Caco-2 (cell line): ENCODE measurements at regions not wholly inside any gene's neighbourhood (a gene's known extent, or its start where the extent isn't known, plus 50 kb on each side); places are given as distances from the start of the nearest gene placed in this dataset.
A peak's percentile ranks its signal among the peaks of the same experiment; 100 is the strongest.

Experiments
- BruUV-seq: library from RNA; stranded (reverse); fragments of 400-500 nt; replicated peaks from 2 replicates; lab custom pipeline; 2021; lab: Mats Ljungman, UMichigan
- CTCF ChIA-PET: fragments of 300-600 bp; sonication (Branson Sonifier 250); formaldehyde crosslinking; loops from one replicate; lab custom pipeline; 2022; ENCODE audit warnings: antibody characterized with exemption; lab: Charles Lee
- POLR2A ChIA-PET: fragments of 300-600 bp; sonication (Branson Sonifier 250); formaldehyde crosslinking; loops from one replicate; lab custom pipeline; 2022; ENCODE audit warnings: antibody characterized with exemption; lab: Charles Lee
- DNase-seq, 2 experiments: peaks; one replicate each; pipeline versions ENCODE4 v3.0.0 to v3.0.0-alpha.2; 2020 to 2022
- H3K27me3 ChIP-seq: replicated peaks from 2 replicates; pipeline ENCODE4 v1.6.0; 2011; ENCODE audit warnings: low read length; ENCODE audit not compliant: control insufficient read depth, insufficient read depth
- H3K36me3 ChIP-seq: 2 replicates; pipeline ENCODE4 v1.5.1; 2011; ENCODE audit warnings: low read length; ENCODE audit not compliant: control insufficient read depth, insufficient read depth
- H3K4me1 ChIP-seq: fragments of 250-450 bp; sonication (Bioruptor Pico); 2 replicates; pipeline ENCODE4 v1.5.1; 2020; ENCODE audit warnings: mild to moderate bottlenecking
- H3K4me3 ChIP-seq: 2 replicates; pipeline ENCODE4 v1.5.1; 2011; ENCODE audit warnings: low read depth, mild to moderate bottlenecking, control low read depth, low read length
- H3K9me3 ChIP-seq: fragments of 250-450 bp; sonication (Bioruptor Pico); 2 replicates; pipeline ENCODE4 v1.5.1; 2020; ENCODE audit warnings: mild to moderate bottlenecking, moderate library complexity
- H3K27ac Mint-ChIP-seq: one replicate; pipeline ENCODE4 v1.8.0; 2022; ENCODE audit warnings: mixed read lengths; ENCODE audit not compliant: unreplicated experiment
- H3K27me3 Mint-ChIP-seq: one replicate; pipeline ENCODE4 v1.8.0; 2022; ENCODE audit warnings: mixed read lengths; ENCODE audit not compliant: insufficient read depth, unreplicated experiment
- H3K36me3 Mint-ChIP-seq: one replicate; pipeline ENCODE4 v1.8.0; 2022; ENCODE audit warnings: mild to moderate bottlenecking, mixed read lengths; ENCODE audit not compliant: insufficient read depth, unreplicated experiment
- H3K4me1 Mint-ChIP-seq: one replicate; pipeline ENCODE4 v1.8.0; 2022; ENCODE audit warnings: low read depth, mixed read lengths; ENCODE audit not compliant: unreplicated experiment
- H3K4me3 Mint-ChIP-seq: one replicate; pipeline ENCODE4 v1.8.0; 2022; ENCODE audit warnings: mild to moderate bottlenecking, moderate library complexity, mixed read lengths; ENCODE audit not compliant: unreplicated experiment
- H3K9me3 Mint-ChIP-seq: one replicate; pipeline ENCODE4 v1.8.0; 2022; ENCODE audit warnings: mixed read lengths; ENCODE audit not compliant: unreplicated experiment
- CTCF ChIP-seq, 2 experiments: fragments of 200-600 bp in 1 of 2; IDR thresholded peaks; 1 replicate in 1 of 2; 2 replicates in 1 of 2; pipeline versions ENCODE4 v1.5.1 to v1.8.0; 2011 to 2022; ENCODE audit warnings: antibody characterized with exemption in 1 of 2, control low read depth in 1 of 2, inconsistent platforms in 1 of 2, low read depth in 1 of 2, low read length in 1 of 2, mild to moderate bottlenecking in 1 of 2, moderate library complexity in 1 of 2; ENCODE audit not compliant: insufficient read depth in 1 of 2, severe bottlenecking in 1 of 2, unreplicated experiment in 1 of 2
- intact Hi-C: fragments of 100-400 bp; cut with micrococcal nuclease; formaldehyde crosslinking; loops from one replicate; pipeline ENCODE4 v1.10.0; 2022; ENCODE audit not compliant: unreplicated experiment

- intact Hi-C loops: no loop called here
- H3K36me3 Mint-ChIP-seq: no peaks in the 10 kb centered on the region
- peaks cover 9% of the 10 kb centered on the region for H3K9me3 Mint-ChIP-seq
- peak overlapping the region; percentile 70 for H3K27ac Mint-ChIP-seq
- ChIA-PET CTCF (interaction anchor here (1.1 kb wide), 1 partner anchor 119 kb away, joined by 6 read pairs; no protein-coding TSS in a partner anchor), POLR2A (interaction anchor here (1.4 kb wide), 1 partner anchor 206 kb away, joined by 5 read pairs; the partner anchor contains the start of genes DPH3 and OXNAD1)
- H3K4me3 ChIP-seq: no peak overlapping the region
- peaks cover 24% of the 10 kb centered on the region for H3K4me1 Mint-ChIP-seq
- peaks cover 12% of the 10 kb centered on the region for H3K4me1 ChIP-seq
- no peaks in the 10 kb centered on the region for H3K9me3 ChIP-seq
- no peaks in the 10 kb centered on the region for H3K36me3 ChIP-seq
- no peaks in the 10 kb centered on the region for H3K27me3 ChIP-seq
- no peak for DNase-seq
- no peak overlapping the region for H3K4me3 Mint-ChIP-seq
- no TSS peak for BruUV-seq
- no peak for TF ChIP-seq CTCF (IDR thresholded peaks at IDR 0.05; ENCODE audit: insufficient read depth in 1 of 2, low read depth in 1 of 2, low read length in 1 of 2, severe bottlenecking in 1 of 2, unreplicated experiment in 1 of 2)
- H3K27me3 Mint-ChIP-seq: no peaks in the 10 kb centered on the region
These were observed 115.4 kb upstream of the GALNT15 start for GRCh38 chr3:16059081-16059537.

DNA sequence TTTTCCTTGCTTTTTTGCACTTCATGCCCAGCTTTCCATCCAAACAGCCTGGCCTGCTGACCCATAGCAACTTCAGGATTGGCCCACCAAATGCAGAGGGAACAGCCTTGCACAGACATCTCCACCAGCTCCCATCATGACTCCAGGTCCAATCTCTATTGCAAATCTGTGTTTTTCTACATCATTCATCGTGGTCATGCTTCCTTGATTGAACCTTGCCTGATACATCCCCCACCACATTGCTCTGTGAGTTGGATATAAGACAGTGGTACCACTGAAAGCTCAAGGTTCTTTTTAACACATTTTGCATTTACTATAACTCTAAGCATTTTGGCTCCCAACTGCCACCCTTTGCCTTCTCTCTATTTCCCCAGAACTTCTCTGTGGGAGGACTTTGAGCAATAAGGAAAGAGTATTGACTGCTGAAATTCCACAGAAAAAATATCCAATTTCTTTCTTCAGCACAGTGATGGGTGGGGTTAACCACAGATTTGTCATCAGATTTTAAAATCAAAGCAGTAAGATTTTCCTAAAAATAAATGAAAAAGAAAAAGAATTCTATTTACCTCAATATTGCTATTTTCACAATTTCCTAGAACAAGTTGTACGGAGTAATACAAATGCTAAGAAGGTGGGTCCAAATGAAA, 114.6 kb upstream of the GALNT15 start:
- peak overlapping the region; percentile 70 for H3K27ac Mint-ChIP-seq
- TF ChIP-seq CTCF (IDR thresholded peaks at IDR 0.05; ENCODE audit: insufficient read depth in 1 of 2, low read depth in 1 of 2, low read length in 1 of 2, severe bottlenecking in 1 of 2, unreplicated experiment in 1 of 2): no peak
- peaks cover 12% of the 10 kb centered on the region for H3K4me1 ChIP-seq

DNA sequence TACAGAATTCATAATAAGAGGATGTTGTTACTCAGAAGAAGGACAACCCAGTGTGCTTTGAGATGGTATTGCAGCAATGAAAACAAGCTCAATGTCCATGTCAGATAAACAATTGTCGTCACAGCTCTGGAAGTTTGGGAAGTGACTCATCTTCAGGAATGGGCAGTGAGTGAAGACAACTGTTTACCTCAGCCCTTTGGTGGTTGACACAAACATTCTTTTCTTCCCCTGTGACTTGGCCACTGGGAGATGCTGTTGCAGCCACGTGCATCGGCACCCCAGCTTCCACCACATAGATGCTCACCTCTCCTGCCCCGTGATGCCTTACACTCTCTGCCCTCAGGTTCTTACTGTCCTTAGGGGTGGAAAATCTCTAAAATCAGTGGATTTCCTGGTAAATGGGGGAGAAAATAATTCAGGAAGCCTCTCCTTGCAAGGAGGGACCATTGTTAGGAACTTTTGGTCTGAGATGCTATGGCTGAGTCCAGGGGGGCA, 114.1 kb upstream of the GALNT15 start:
- TF ChIP-seq CTCF (IDR thresholded peaks at IDR 0.05; ENCODE audit: insufficient read depth in 1 of 2, low read depth in 1 of 2, low read length in 1 of 2, severe bottlenecking in 1 of 2, unreplicated experiment in 1 of 2): peak in 1 of 2 experiments; percentile 45
- POLR2A ChIA-PET: interaction anchor here (0.6 to 1.4 kb wide), 3 partner anchors 111 to 205 kb away, joined by 3 to 7 read pairs (median 5); partner anchors contain the start of genes DPH3 and OXNAD1
- H3K27me3 Mint-ChIP-seq: no peaks in the 10 kb centered on the region

More for the DNA sequence above, 114.6 kb upstream of the GALNT15 start:
- H3K4me1 Mint-ChIP-seq: peaks cover 24% of the 10 kb centered on the region
- Histone ChIP-seq H3K36me3 (no peaks in the 10 kb centered on the region), H3K4me3 (no peak overlapping the region), H3K27me3 (no peaks in the 10 kb centered on the region), H3K9me3 (no peaks in the 10 kb centered on the region)
- BruUV-seq: no TSS peak
- intact Hi-C loops: loop anchor here (1.0 to 5.0 kb wide), 2 partner anchors 9 to 187 kb away; no protein-coding TSS in a partner anchor
- ChIA-PET CTCF (interaction anchor here (0.6 kb wide), 1 partner anchor 180 kb away, joined by 3 read pairs; no protein-coding TSS in a partner anchor), POLR2A (interaction anchor here (0.6 to 1.4 kb wide), 2 partner anchors 110 to 205 kb away, joined by 3 to 5 read pairs; partner anchors contain the start of genes DPH3 and OXNAD1)
- H3K36me3 Mint-ChIP-seq: no peaks in the 10 kb centered on the region
- no peak overlapping the region for H3K4me3 Mint-ChIP-seq
- H3K9me3 Mint-ChIP-seq: peaks cover 9% of the 10 kb centered on the region
- H3K27me3 Mint-ChIP-seq: no peaks in the 10 kb centered on the region
- no peak for DNase-seq

More for the DNA sequence above, 114.1 kb upstream of the GALNT15 start:
- no peaks in the 10 kb centered on the region for H3K36me3 ChIP-seq
- intact Hi-C loops: loop anchor here (1.0 to 5.0 kb wide), 2 partner anchors 9 to 187 kb away; no protein-coding TSS in a partner anchor
- H3K27ac Mint-ChIP-seq: peak overlapping the region; percentile 91
- peaks cover 9% of the 10 kb centered on the region for H3K9me3 Mint-ChIP-seq
- peaks cover 12% of the 10 kb centered on the region for H3K4me1 ChIP-seq
- H3K36me3 Mint-ChIP-seq: no peaks in the 10 kb centered on the region
- peak overlapping the region; percentile 9 for H3K4me3 Mint-ChIP-seq
- H3K4me3 ChIP-seq: no peak overlapping the region
- no TSS peak for BruUV-seq
- H3K27me3 ChIP-seq: no peaks in the 10 kb centered on the region
- CTCF ChIA-PET: interaction anchor here (0.6 to 1.2 kb wide), 3 partner anchors 11 to 180 kb away, joined by 3 to 4 read pairs (median 3); no protein-coding TSS in a partner anchor
- H3K9me3 ChIP-seq: no peaks in the 10 kb centered on the region
- H3K4me1 Mint-ChIP-seq: peaks cover 24% of the 10 kb centered on the region
- DNase-seq: peak; percentile 77 to 80
